Endothelial cell of umbilical vein (primary cell): ENCODE measurements at regions not wholly inside any gene's neighbourhood (a gene's known extent, or its start where the extent isn't known, plus 50 kb on each side); places are given as distances from the start of the nearest gene placed in this dataset.

Experiments
- BruUV-seq: library from RNA; stranded (reverse); fragments of 400-500 nt; replicated peaks from 2 replicates; lab custom pipeline; 2021; lab: Mats Ljungman, UMichigan
- CTCF ChIA-PET: fragments of 300-600, 350-600 bp; sonication (Branson Sonifier 250); formaldehyde crosslinking; loops from one replicate; lab custom pipeline; 2021; ENCODE audit warnings: antibody characterized with exemption, inconsistent platforms; lab: Charles Lee
- POLR2A ChIA-PET: fragments of 300-600, 350-600 bp; sonication (Branson Sonifier 250); formaldehyde crosslinking; loops from one replicate; lab custom pipeline; 2021; ENCODE audit warnings: antibody characterized with exemption, inconsistent platforms; lab: Charles Lee
- DNase-seq: peaks from one replicate; pipeline ENCODE4 v3.0.0-alpha.2; 2011; ENCODE audit warnings: low read depth, low spot score
- FAIRE-seq: peaks from 2 replicates; lab custom pipeline; 2011; peaks lifted over from hg19 to GRCh38; lab: Jason Lieb, UNC
- H2AFZ ChIP-seq: 2 replicates; pipeline ENCODE4 v1.6.0; 2012; ENCODE audit warnings: low read depth, low read length, control low read depth, inconsistent platforms
- H3K27ac ChIP-seq: 2 replicates; pipeline ENCODE4 v1.5.1; 2011; ENCODE audit warnings: low read depth, mild to moderate bottlenecking, control low read depth, low read length, moderate library complexity; ENCODE audit not compliant: insufficient read depth
- H3K27me3 ChIP-seq, 2 experiments: 2 replicates each; pipeline versions ENCODE4 v1.6.0 to v1.6.1; 2011; ENCODE audit warnings: low read length in 2 of 2, mixed read lengths in 1 of 2; ENCODE audit not compliant: control insufficient read depth in 2 of 2, insufficient read depth in 2 of 2
- H3K36me3 ChIP-seq, 2 experiments: 2 replicates in 1 of 2; 3 replicates in 1 of 2; pipeline ENCODE4 v1.5.1; 2011; ENCODE audit warnings: low read length in 2 of 2, mild to moderate bottlenecking in 1 of 2, moderate library complexity in 1 of 2; ENCODE audit not compliant: control insufficient read depth in 2 of 2, insufficient read depth in 2 of 2; ENCODE audit errors: extremely low read depth in 1 of 2
- H3K4me1 ChIP-seq: 3 replicates; pipeline ENCODE4 v1.5.1; 2011; ENCODE audit warnings: mild to moderate bottlenecking, low read length; ENCODE audit not compliant: control insufficient read depth, insufficient read depth; ENCODE audit errors: extremely low read depth
- H3K4me2 ChIP-seq: 2 replicates; pipeline ENCODE4 v1.6.1; 2011; ENCODE audit warnings: low read length, control low read depth, mixed read lengths; ENCODE audit not compliant: insufficient read depth
- H3K4me3 ChIP-seq, 3 experiments: fragments of 200-600 bp in 1 of 3; sonication (generic), shearing (Covaris generic) in 1 of 3; replicated peaks in 1 of 3; 2 replicates each; pipeline ENCODE4 v1.5.1; 2011 to 2016; ENCODE audit warnings: control low read depth in 3 of 3, low read length in 3 of 3, mild to moderate bottlenecking in 2 of 3, inconsistent platforms in 1 of 3, low read depth in 1 of 3, moderate library complexity in 1 of 3; ENCODE audit not compliant: insufficient read depth in 1 of 3
- H3K79me2 ChIP-seq: 2 replicates; pipeline ENCODE4 v1.6.0; 2012; ENCODE audit warnings: low read length, inconsistent platforms; ENCODE audit not compliant: control insufficient read depth, insufficient read depth
- H3K9ac ChIP-seq: replicated peaks from 2 replicates; pipeline ENCODE3; 2011; ENCODE audit warnings: low read length, control low read depth; ENCODE audit not compliant: insufficient read depth; ENCODE audit errors: extremely low read depth
- H3K9me1 ChIP-seq: replicated peaks from 3 replicates; pipeline ENCODE4 v1.6.0; 2011; ENCODE audit warnings: mild to moderate bottlenecking, low read length; ENCODE audit not compliant: control insufficient read depth, insufficient read depth; ENCODE audit errors: extremely low read depth
- H3K9me3 ChIP-seq: replicated peaks from 2 replicates; pipeline ENCODE4 v1.5.1; 2012; ENCODE audit warnings: low read length, inconsistent platforms; ENCODE audit not compliant: control insufficient read depth, insufficient read depth
- H4K20me1 ChIP-seq: replicated peaks from 2 replicates; pipeline ENCODE3; 2011; ENCODE audit warnings: mild to moderate bottlenecking, low read length; ENCODE audit not compliant: control insufficient read depth, insufficient read depth; ENCODE audit errors: extremely low read depth
- CTCF ChIP-seq, 2 donors: IDR thresholded peaks; 1 replicate in 1 of 2; 2 replicates in 1 of 2; pipeline ENCODE4 v1.5.1; 2011; ENCODE audit warnings: low read length in 2 of 2, mild to moderate bottlenecking in 2 of 2, moderate library complexity in 2 of 2, control low read depth in 1 of 2, inconsistent platforms in 1 of 2, low read depth in 1 of 2; ENCODE audit not compliant: insufficient read depth in 1 of 2; ENCODE audit errors: extremely low read depth in 1 of 2
- EZH2 ChIP-seq: IDR thresholded peaks from 2 replicates; pipeline ENCODE4 v1.6.1; 2012; ENCODE audit warnings: borderline replicate concordance, low read depth, mild to moderate bottlenecking, moderate library complexity, low read length, inconsistent platforms; ENCODE audit not compliant: severe bottlenecking
- FOS ChIP-seq: IDR thresholded peaks from 2 replicates; pipeline ENCODE4 v1.6.1; 2011; ENCODE audit warnings: mild to moderate bottlenecking, low read length, moderate library complexity, borderline replicate concordance; ENCODE audit not compliant: insufficient read depth
- GATA2 ChIP-seq: IDR thresholded peaks from 2 replicates; pipeline ENCODE4 v1.7.0; 2011; ENCODE audit warnings: low read depth, mild to moderate bottlenecking, moderate library complexity, mixed read lengths, low read length; ENCODE audit not compliant: insufficient read length, insufficient read depth
- JUN ChIP-seq: IDR thresholded peaks from 2 replicates; pipeline ENCODE4 v1.6.1; 2011; ENCODE audit warnings: borderline replicate concordance, low read depth; ENCODE audit not compliant: insufficient read length, insufficient read depth
- MAX ChIP-seq: IDR thresholded peaks from 2 replicates; pipeline ENCODE4 v1.6.1; 2011; ENCODE audit not compliant: insufficient read depth, insufficient read length
- MYC ChIP-seq: IDR thresholded peaks from one replicate; pipeline ENCODE4 v1.6.1; 2011; ENCODE audit warnings: mild to moderate bottlenecking, low read depth, low read length
- POLR2A ChIP-seq: IDR thresholded peaks from 2 replicates; pipeline ENCODE4 v1.6.1; 2012; ENCODE audit warnings: low read depth, mild to moderate bottlenecking, control low read depth, low read length
- POLR2AphosphoS5 ChIP-seq: IDR thresholded peaks from 2 replicates; pipeline ENCODE4 v1.6.1; 2012; ENCODE audit warnings: low read depth, mild to moderate bottlenecking, control low read depth, low read length, moderate library complexity; ENCODE audit not compliant: insufficient read depth
- dilution Hi-C: fragments of 300-500 bp; cut with MboI; formaldehyde crosslinking; loops from one replicate; pipeline ENCODE4 v1.15.0; 2019; ENCODE audit warnings: low sequenced_read_pairs; ENCODE audit not compliant: extremely low pct_ligation_motif_present
- intact Hi-C: fragments of 100-400 bp; cut with micrococcal nuclease; formaldehyde crosslinking; loops from one replicate; pipeline ENCODE4 v1.10.0; 2022

GRCh38 chr16:17759451-17760390 is 289.0 kb upstream of the XYLT1 start:
- Histone ChIP-seq H3K4me2 (no peak overlapping the region), H2AFZ (no peak overlapping the region), H3K79me2 (no peaks in the 10 kb centered on the region), H3K4me1 (no peaks in the 10 kb centered on the region), H3K4me3 (no peak overlapping the region), H3K27me3 (no peaks in the 10 kb centered on the region), H4K20me1 (no peaks in the 10 kb centered on the region), H3K9ac (no peak overlapping the region), H3K27ac (no peak overlapping the region), H3K36me3 (no peaks in the 10 kb centered on the region), H3K9me3 (peaks cover 5% of the 10 kb centered on the region), H3K9me1 (no peaks in the 10 kb centered on the region)
- DNase-seq (no peak), FAIRE-seq (no peak)
- dilution Hi-C loops = no loop called here
- ChIA-PET POLR2A (no interaction called here), CTCF (no interaction called here)
- TF ChIP-seq EZH2 = no peak
- TF ChIP-seq MAX = no peak
- TF ChIP-seq CTCF (IDR thresholded peaks at IDR 0.05; ENCODE audit: extremely low read depth in 1 of 2, insufficient read depth in 1 of 2, low read depth in 1 of 2, low read length in 2 of 2) = no peak
- no peak for TF ChIP-seq GATA2
- no peak for TF ChIP-seq MYC
- no peak for TF ChIP-seq POLR2A
- TF ChIP-seq JUN = no peak
- TF ChIP-seq POLR2AphosphoS5 = no peak
- TF ChIP-seq FOS = no peak
- BruUV-seq = no TSS peak
- intact Hi-C loops = no loop called here
